Panc1 (cell line): ENCODE measurements at regions not wholly inside any gene's neighbourhood (a gene's known extent, or its start where the extent isn't known, plus 50 kb on each side); places are given as distances from the start of the nearest gene placed in this dataset.
"Not testable (repeated sequence)": the region's sequence is repeated elsewhere in the genome, so short reads cannot be mapped to it uniquely, and the experiment has no call there.

Experiments
- ATAC-seq: fragments of 200-7000 bp; cut with Tn5 transposase; 2 replicates; pipeline ENCODE4 v1.9.1; 2020; ENCODE audit warnings: mild to moderate bottlenecking, moderate library complexity
- BruUV-seq: library from RNA; stranded (reverse); fragments of 400-500 nt; replicated peaks from 2 replicates; lab custom pipeline; 2021; lab: Mats Ljungman, UMichigan
- CTCF ChIA-PET: fragments of 300-600 bp; sonication (Branson Sonifier 250); formaldehyde crosslinking; loops from one replicate; lab custom pipeline; 2022; ENCODE audit warnings: antibody characterized with exemption; lab: Charles Lee
- POLR2A ChIA-PET: fragments of 300-600 bp; sonication (Branson Sonifier 250); formaldehyde crosslinking; loops from one replicate; lab custom pipeline; 2022; ENCODE audit warnings: antibody characterized with exemption; lab: Charles Lee
- DNase-seq: peaks from one replicate; pipeline ENCODE4 v3.0.0-alpha.2; 2010; ENCODE audit warnings: low read depth, low spot score
- H3K27ac ChIP-seq: 2 replicates; pipeline ENCODE4 v1.5.1; 2011; ENCODE audit warnings: mild to moderate bottlenecking, low read length, inconsistent platforms
- H3K27me3 ChIP-seq: fragments of 200-500 bp; sonication (Bioruptor generic); 2 replicates; pipeline ENCODE4 v1.6.0; 2014; ENCODE audit warnings: low read length, inconsistent platforms; ENCODE audit not compliant: control insufficient read depth, insufficient read depth
- H3K36me3 ChIP-seq: fragments of 200-500 bp; sonication (Bioruptor generic); 2 replicates; pipeline ENCODE4 v1.5.1; 2014; ENCODE audit warnings: inconsistent platforms, mild to moderate bottlenecking, low read length, moderate library complexity; ENCODE audit not compliant: control insufficient read depth, insufficient read depth
- H3K4me1 ChIP-seq: 2 replicates; pipeline ENCODE4 v1.5.1; 2011; ENCODE audit warnings: inconsistent platforms, mild to moderate bottlenecking, low read length, moderate library complexity; ENCODE audit not compliant: control insufficient read depth, insufficient read depth
- H3K4me3 ChIP-seq, 2 experiments: 2 replicates each; pipeline ENCODE4 v1.5.1; 2011 to 2012; ENCODE audit warnings: low read depth in 2 of 2, low read length in 2 of 2, mild to moderate bottlenecking in 2 of 2, inconsistent platforms in 1 of 2, moderate library complexity in 1 of 2
- H3K9me3 ChIP-seq: fragments of 200-500 bp; sonication (Bioruptor generic); 2 replicates; pipeline ENCODE4 v1.5.1; 2014; ENCODE audit warnings: low read depth, mild to moderate bottlenecking, inconsistent platforms, low read length, moderate library complexity; ENCODE audit not compliant: control insufficient read depth, insufficient read depth
- POLR2AphosphoS5 ChIP-seq: IDR thresholded peaks from 2 replicates; pipeline ENCODE4 v1.6.1; 2012; ENCODE audit warnings: mild to moderate bottlenecking, low read depth, low read length, moderate library complexity
- SIN3A ChIP-seq: IDR thresholded peaks from 2 replicates; pipeline ENCODE4 v1.6.1; 2012; ENCODE audit warnings: low read depth, mild to moderate bottlenecking, low read length, moderate library complexity, borderline replicate concordance; ENCODE audit not compliant: insufficient read depth
- TCF7L2 ChIP-seq: IDR thresholded peaks from 2 replicates; pipeline ENCODE4 v1.6.1; 2011; ENCODE audit warnings: mild to moderate bottlenecking, low read depth, low read length, inconsistent platforms
- in situ Hi-C: cut with HindIII; loops from 2 replicates; pipeline ENCODE4 v1.10.0; 2016; ENCODE audit warnings: low sequenced_read_pairs, low pct_unique_long_range_greater_than_20kb
- intact Hi-C: fragments of 100-400 bp; cut with micrococcal nuclease; formaldehyde crosslinking; loops from one replicate; pipeline ENCODE4 v1.10.0; 2022; ENCODE audit not compliant: unreplicated experiment
- TF ChIP-seq, protein P1 (sequence below): fragments of 450-650 bp; IDR thresholded peaks from 2 replicates; pipeline ENCODE4 v1.5.1; 2017; ENCODE audit warnings: mild to moderate bottlenecking
- TF ChIP-seq, protein P2 (sequence below), 2 experiments: IDR thresholded peaks; 2 replicates each; pipeline ENCODE4 v1.6.1; 2011 to 2012; ENCODE audit warnings: low read depth in 2 of 2, control low read depth in 1 of 2, low read length in 1 of 2, mild to moderate bottlenecking in 1 of 2, moderate library complexity in 1 of 2; ENCODE audit not compliant: insufficient read depth in 1 of 2

DNA sequence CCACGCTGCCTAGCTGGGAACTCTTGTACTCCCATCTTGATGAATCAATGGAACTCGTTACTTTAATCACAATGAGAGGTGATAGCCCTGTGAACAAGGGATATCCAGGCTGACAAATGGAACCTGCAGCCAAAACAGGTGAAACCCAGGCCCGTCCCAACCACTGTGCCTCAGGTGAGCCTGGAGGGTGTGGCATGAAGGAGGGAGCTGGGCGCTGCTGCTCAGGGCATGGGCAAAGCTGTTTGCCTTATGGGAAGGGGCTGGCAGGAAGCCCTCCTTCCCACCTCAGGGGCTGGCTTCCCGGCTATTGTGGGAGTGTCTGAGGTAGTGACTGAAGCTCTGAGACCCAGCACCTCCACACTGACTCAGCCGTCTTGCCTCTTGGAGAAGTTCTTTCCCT, 209.4 kb upstream of the ATP6AP2 start:
- Histone ChIP-seq H3K4me3 (no peak overlapping the region), H3K9me3 (no peaks in the 10 kb centered on the region), H3K27ac (no peak overlapping the region), H3K27me3 (no peaks in the 10 kb centered on the region), H3K4me1 (no peaks in the 10 kb centered on the region), H3K36me3 (no peaks in the 10 kb centered on the region)
- TF ChIP-seq SIN3A (no peak), POLR2AphosphoS5 (no peak)
- no peak for ATAC-seq
- CTCF ChIA-PET: no interaction called here
- no peak for DNase-seq
- POLR2A ChIA-PET: no interaction called here
- BruUV-seq: no TSS peak
- in situ Hi-C loops: no loop called here
- intact Hi-C loops: no loop called here

DNA sequence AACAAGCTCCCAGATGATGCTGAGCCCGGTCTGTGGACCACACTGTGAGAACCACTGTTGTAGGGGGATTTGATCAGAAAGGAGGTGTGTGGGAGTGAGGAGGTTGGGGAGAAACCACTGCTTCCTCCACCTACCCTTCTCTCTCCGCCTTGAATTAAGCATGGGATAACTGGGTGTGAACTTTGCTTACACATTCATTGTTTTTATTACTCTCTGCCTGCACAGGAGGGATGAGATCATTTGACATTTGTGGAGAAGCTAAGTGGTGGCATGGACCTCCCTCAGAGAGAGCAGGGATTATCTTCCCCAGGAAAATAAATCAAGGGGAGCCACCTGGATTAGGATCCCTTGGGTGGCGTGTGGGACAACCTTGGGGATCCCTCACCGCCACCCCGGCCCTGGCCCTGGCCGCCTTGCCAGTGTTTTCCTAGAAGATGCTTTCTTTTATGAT, 212.1 kb upstream of the ATP6AP2 start:
- TF ChIP-seq, protein P1, sequence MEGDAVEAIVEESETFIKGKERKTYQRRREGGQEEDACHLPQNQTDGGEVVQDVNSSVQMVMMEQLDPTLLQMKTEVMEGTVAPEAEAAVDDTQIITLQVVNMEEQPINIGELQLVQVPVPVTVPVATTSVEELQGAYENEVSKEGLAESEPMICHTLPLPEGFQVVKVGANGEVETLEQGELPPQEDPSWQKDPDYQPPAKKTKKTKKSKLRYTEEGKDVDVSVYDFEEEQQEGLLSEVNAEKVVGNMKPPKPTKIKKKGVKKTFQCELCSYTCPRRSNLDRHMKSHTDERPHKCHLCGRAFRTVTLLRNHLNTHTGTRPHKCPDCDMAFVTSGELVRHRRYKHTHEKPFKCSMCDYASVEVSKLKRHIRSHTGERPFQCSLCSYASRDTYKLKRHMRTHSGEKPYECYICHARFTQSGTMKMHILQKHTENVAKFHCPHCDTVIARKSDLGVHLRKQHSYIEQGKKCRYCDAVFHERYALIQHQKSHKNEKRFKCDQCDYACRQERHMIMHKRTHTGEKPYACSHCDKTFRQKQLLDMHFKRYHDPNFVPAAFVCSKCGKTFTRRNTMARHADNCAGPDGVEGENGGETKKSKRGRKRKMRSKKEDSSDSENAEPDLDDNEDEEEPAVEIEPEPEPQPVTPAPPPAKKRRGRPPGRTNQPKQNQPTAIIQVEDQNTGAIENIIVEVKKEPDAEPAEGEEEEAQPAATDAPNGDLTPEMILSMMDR: no peak
- TF ChIP-seq, protein P2, sequence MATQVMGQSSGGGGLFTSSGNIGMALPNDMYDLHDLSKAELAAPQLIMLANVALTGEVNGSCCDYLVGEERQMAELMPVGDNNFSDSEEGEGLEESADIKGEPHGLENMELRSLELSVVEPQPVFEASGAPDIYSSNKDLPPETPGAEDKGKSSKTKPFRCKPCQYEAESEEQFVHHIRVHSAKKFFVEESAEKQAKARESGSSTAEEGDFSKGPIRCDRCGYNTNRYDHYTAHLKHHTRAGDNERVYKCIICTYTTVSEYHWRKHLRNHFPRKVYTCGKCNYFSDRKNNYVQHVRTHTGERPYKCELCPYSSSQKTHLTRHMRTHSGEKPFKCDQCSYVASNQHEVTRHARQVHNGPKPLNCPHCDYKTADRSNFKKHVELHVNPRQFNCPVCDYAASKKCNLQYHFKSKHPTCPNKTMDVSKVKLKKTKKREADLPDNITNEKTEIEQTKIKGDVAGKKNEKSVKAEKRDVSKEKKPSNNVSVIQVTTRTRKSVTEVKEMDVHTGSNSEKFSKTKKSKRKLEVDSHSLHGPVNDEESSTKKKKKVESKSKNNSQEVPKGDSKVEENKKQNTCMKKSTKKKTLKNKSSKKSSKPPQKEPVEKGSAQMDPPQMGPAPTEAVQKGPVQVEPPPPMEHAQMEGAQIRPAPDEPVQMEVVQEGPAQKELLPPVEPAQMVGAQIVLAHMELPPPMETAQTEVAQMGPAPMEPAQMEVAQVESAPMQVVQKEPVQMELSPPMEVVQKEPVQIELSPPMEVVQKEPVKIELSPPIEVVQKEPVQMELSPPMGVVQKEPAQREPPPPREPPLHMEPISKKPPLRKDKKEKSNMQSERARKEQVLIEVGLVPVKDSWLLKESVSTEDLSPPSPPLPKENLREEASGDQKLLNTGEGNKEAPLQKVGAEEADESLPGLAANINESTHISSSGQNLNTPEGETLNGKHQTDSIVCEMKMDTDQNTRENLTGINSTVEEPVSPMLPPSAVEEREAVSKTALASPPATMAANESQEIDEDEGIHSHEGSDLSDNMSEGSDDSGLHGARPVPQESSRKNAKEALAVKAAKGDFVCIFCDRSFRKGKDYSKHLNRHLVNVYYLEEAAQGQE (IDR thresholded peaks at IDR 0.05; ENCODE audit: insufficient read depth in 1 of 2, low read depth in 2 of 2, low read length in 1 of 2): no peak
- TF ChIP-seq SIN3A: no peak
- no peak for TF ChIP-seq POLR2AphosphoS5
- TF ChIP-seq TCF7L2: no peak
- no TSS peak for BruUV-seq
- ATAC-seq (no peak), DNase-seq (no peak)
- Histone ChIP-seq H3K27ac (no peak overlapping the region), H3K36me3 (no peaks in the 10 kb centered on the region), H3K27me3 (no peaks in the 10 kb centered on the region), H3K9me3 (no peaks in the 10 kb centered on the region), H3K4me3 (no peak overlapping the region), H3K4me1 (no peaks in the 10 kb centered on the region)
- ChIA-PET CTCF (interaction anchor here (0.7 kb wide), 1 partner anchor 1995 kb away, joined by 3 read pairs; no protein-coding TSS in a partner anchor), POLR2A (no interaction called here)
- intact Hi-C loops: no loop called here
- in situ Hi-C loops: no loop called here

DNA sequence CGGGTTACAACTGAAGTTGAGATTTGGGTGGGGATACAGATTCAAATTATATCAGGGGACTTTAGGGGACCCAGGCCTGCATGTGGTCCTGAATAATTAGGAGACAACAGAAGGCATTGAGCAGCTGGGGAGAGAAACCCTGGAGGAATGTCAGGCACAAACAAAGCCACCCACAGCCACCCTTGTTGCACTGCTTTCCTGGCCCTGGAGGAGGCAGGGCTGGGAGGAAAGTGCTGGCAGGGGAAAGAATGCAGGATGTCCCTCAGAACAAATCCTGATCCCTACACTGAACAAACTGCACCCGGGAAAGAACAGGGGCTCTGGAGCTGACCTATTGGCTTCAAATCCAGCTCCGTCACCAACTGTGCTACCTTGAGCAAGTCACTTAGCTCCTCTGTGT, 214.1 kb upstream of the ATP6AP2 start:
- CTCF ChIA-PET: no interaction called here
- TF ChIP-seq, protein P2 (IDR thresholded peaks at IDR 0.05; ENCODE audit: insufficient read depth in 1 of 2, low read depth in 2 of 2, low read length in 1 of 2): no peak
- TF ChIP-seq, protein P1: no peak
- TF ChIP-seq POLR2AphosphoS5 (no peak), SIN3A (no peak)
- in situ Hi-C loops: no loop called here
- DNase-seq: no peak
- POLR2A ChIA-PET: no interaction called here
- Histone ChIP-seq H3K27me3 (no peaks in the 10 kb centered on the region), H3K27ac (no peak overlapping the region), H3K4me1 (no peaks in the 10 kb centered on the region), H3K4me3 (no peak overlapping the region), H3K36me3 (no peaks in the 10 kb centered on the region), H3K9me3 (no peaks in the 10 kb centered on the region)
- BruUV-seq: no TSS peak
- intact Hi-C loops: no loop called here
- ATAC-seq: no peak

DNA sequence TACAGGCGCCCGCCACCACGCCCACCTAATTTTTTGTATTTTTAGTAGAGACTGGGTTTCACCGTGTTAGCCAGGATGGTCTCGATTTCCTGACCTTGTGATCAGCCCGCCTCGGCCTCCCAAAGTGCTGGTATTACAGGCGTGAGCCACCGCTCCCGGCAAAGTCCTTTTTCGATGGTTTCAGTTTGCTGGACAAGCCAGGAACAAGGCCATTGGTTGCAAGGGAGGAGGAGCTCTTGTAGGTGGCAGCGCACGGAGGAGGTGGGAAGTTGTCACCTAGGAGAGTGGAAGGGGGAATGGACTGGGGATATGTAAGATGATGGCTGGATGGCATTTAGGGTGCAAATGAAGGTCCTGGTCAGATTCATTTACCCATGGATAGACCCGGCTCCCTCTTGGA, 218.5 kb upstream of the ATP6AP2 start:
- intact Hi-C loops, DNase-seq: not testable (repeated sequence)

More for the DNA sequence above, 218.5 kb upstream of the ATP6AP2 start:
- H3K4me3 ChIP-seq, POLR2A ChIA-PET, in situ Hi-C loops, H3K4me1 ChIP-seq, ATAC-seq, H3K36me3 ChIP-seq, CTCF ChIA-PET, H3K27ac ChIP-seq, H3K27me3 ChIP-seq, BruUV-seq, H3K9me3 ChIP-seq: not testable (repeated sequence)
